ENCODE measurements at regions not wholly inside any gene's neighbourhood (a gene's known extent, or its start where the extent isn't known, plus 50 kb on each side); places are given as distances from the start of the nearest gene placed in this dataset.
A peak's percentile ranks its signal among the peaks of the same experiment; 100 is the strongest.

- DNase-seq (ENCODE audit: low spot score), result no peak
These were observed 1862.5 kb upstream of the TENM3 start for GRCh38 chr4:180380733-180381132.

- no peak for DNase-seq (ENCODE audit: low spot score)
These were observed 1851.6 kb upstream of the TENM3 start for GRCh38 chr4:180391613-180392012.

GRCh38 chr4:180394312-180394711 lies 1848.9 kb upstream of the TENM3 start:
- DNase-seq (ENCODE audit: low spot score), result no peak

GRCh38 chr4:180394730-180395129 lies 1848.5 kb upstream of the TENM3 start:
- no peak for DNase-seq (ENCODE audit: low spot score)

GRCh38 chr4:180398564-180398963 lies 1844.6 kb upstream of the TENM3 start:
- DNase-seq (ENCODE audit: low spot score), result no peak

- no peak for DNase-seq (ENCODE audit: low spot score)
These were observed 1835.8 kb upstream of the TENM3 start for GRCh38 chr4:180407275-180407885.

GRCh38 chr4:180418819-180419531 lies 1824.2 kb upstream of the TENM3 start:
- no peak for DNase-seq (ENCODE audit: low spot score)

- no peak for DNase-seq (ENCODE audit: low spot score)
These were observed 1820.1 kb upstream of the TENM3 start for GRCh38 chr4:180422989-180423711.

- no peak for DNase-seq (ENCODE audit: low spot score)
These were observed 1819.5 kb upstream of the TENM3 start for GRCh38 chr4:180423712-180424057.

- no peak for DNase-seq (ENCODE audit: low spot score)
These were observed 1816.3 kb upstream of the TENM3 start for GRCh38 chr4:180426938-180427337.

- no peak for DNase-seq (ENCODE audit: low spot score)
These were observed 1812.9 kb upstream of the TENM3 start for GRCh38 chr4:180430283-180430682.

GRCh38 chr4:180434131-180434895 lies 1808.9 kb upstream of the TENM3 start:
- no peak for DNase-seq (ENCODE audit: low spot score)

GRCh38 chr4:180436361-180436760 lies 1806.8 kb upstream of the TENM3 start:
- DNase-seq (ENCODE audit: low spot score), result no peak

GRCh38 chr4:180437601-180438000 lies 1805.6 kb upstream of the TENM3 start:
- no peak for DNase-seq (ENCODE audit: low spot score)

GRCh38 chr4:180448306-180448705 lies 1794.9 kb upstream of the TENM3 start:
- DNase-seq (ENCODE audit: low spot score), result no peak

GRCh38 chr4:180449395-180449956 lies 1793.7 kb upstream of the TENM3 start:
- peak; percentile 6 for DNase-seq (ENCODE audit: low spot score)

- no peak for DNase-seq (ENCODE audit: low spot score)
These were observed 1788.0 kb upstream of the TENM3 start for GRCh38 chr4:180455226-180455625.

GRCh38 chr4:180456928-180457327 lies 1786.3 kb upstream of the TENM3 start:
- DNase-seq (ENCODE audit: low spot score), result no peak

GRCh38 chr4:180462116-180462515 lies 1781.1 kb upstream of the TENM3 start:
- DNase-seq (ENCODE audit: low spot score), result no peak

- no peak for DNase-seq (ENCODE audit: low spot score)
These were observed 1777.8 kb upstream of the TENM3 start for GRCh38 chr4:180465364-180465763.

GRCh38 chr4:180483036-180483435 lies 1760.2 kb upstream of the TENM3 start:
- no peak for DNase-seq (ENCODE audit: low spot score)

GRCh38 chr4:180485407-180485806 lies 1757.8 kb upstream of the TENM3 start:
- DNase-seq (ENCODE audit: low spot score), result no peak
